Stomach (tissue), 8 donors: ENCODE measurements at regions not wholly inside any gene's neighbourhood (a gene's known extent, or its start where the extent isn't known, plus 50 kb on each side); places are given as distances from the start of the nearest gene placed in this dataset.
A peak's percentile ranks its signal among the peaks of the same experiment; 100 is the strongest.

Experiments used
- DNase-seq, 2 donors: peaks; one replicate each; pipeline versions ENCODE4 v3.0.0 to v3.0.0-alpha.2; 2013 to 2019
- H3K27ac ChIP-seq, 5 donors: fragments of 200-600 bp in 4 of 5; sonication (generic) in 4 of 5; one replicate each; pipeline ENCODE4 v1.5.1; 2013 to 2019; ENCODE audit warnings: mild to moderate bottlenecking in 1 of 5, moderate library complexity in 1 of 5
- H3K27me3 ChIP-seq, 3 donors: fragments of 200-600 bp; sonication (generic); one replicate each; pipeline ENCODE4 v1.5.1; 2017 to 2019; ENCODE audit warnings: mixed run types in 1 of 3
- H3K36me3 ChIP-seq, 4 donors: fragments of 200-600 bp; sonication (generic); 1 replicate in 3 of 4; 2 replicates in 1 of 4; pipeline ENCODE4 v1.5.1; 2016 to 2019
- H3K4me1 ChIP-seq, 4 donors: fragments of 200-600 bp; sonication (generic); one replicate each; pipeline ENCODE4 v1.5.1; 2016 to 2019
- H3K4me3 ChIP-seq, 4 donors: fragments of 200-600 bp; sonication (generic) in 3 of 4; one replicate each; pipeline ENCODE4 v1.5.1; 2016 to 2019; ENCODE audit warnings: mild to moderate bottlenecking in 1 of 4
- H3K9me3 ChIP-seq, 4 donors: fragments of 200-600 bp; sonication (generic); one replicate each; pipeline ENCODE4 v1.5.1; 2016 to 2019
- CTCF ChIP-seq, 7 experiments: fragments of 450-650 bp in 4 of 7; fragments of 200-600 bp in 3 of 7; sonication (generic) in 3 of 7; IDR thresholded peaks; one replicate each; pipeline ENCODE4 v1.5.1; 2016 to 2019; ENCODE audit warnings: antibody characterized with exemption in 7 of 7, control low read depth in 2 of 7, mild to moderate bottlenecking in 1 of 7
- EP300 ChIP-seq: sonication (generic); formaldehyde crosslinking; IDR thresholded peaks from one replicate; pipeline ENCODE4 v1.6.1; 2017; ENCODE audit warnings: antibody characterized with exemption
- POLR2A ChIP-seq, 4 donors: fragments of 450-650 bp; IDR thresholded peaks; one replicate each; pipeline ENCODE4 v1.6.1; 2016; ENCODE audit warnings: antibody characterized with exemption in 4 of 4, control low read depth in 2 of 4, mild to moderate bottlenecking in 1 of 4, moderate library complexity in 1 of 4
- POLR2AphosphoS5 ChIP-seq, 3 donors: sonication (generic); formaldehyde crosslinking; IDR thresholded peaks; one replicate each; pipeline ENCODE4 v1.6.1; 2016; ENCODE audit warnings: antibody characterized with exemption in 3 of 3
- WGBS, 5 donors: extraction: QIAGEN DNeasy Blood & Tissue Kit in 3 of 5; methylation state at CpG; one replicate each; pipeline versions ENCODE4 v1.1.5 to v1.1.7; 2013 to 2018; 5-methylcytosine and 5-hydroxymethylcytosine counted together
- intact Hi-C: fragments of 100-400 bp; cut with DNase I; formaldehyde crosslinking; loops from one replicate; pipeline ENCODE4 v1.15.1; 2023; ENCODE audit warnings: low total_unique reads
- donor health status: healthy with polysubstance abuse.
- donor health status: Bipolar disorder and iron deficiency.
- donor health status: healthy.

- no peak overlapping the region for H3K4me3 ChIP-seq
- no peak for DNase-seq
- peaks cover 0 to 3% (median 0%) of the 10 kb centered on the region in 3 donors for H3K27me3 ChIP-seq
- H3K4me1 ChIP-seq: no peaks in the 10 kb centered on the region
- H3K36me3 ChIP-seq: no peaks in the 10 kb centered on the region
- H3K9me3 ChIP-seq: no peaks in the 10 kb centered on the region
- H3K27ac ChIP-seq: no peak overlapping the region
- intact Hi-C loops: no loop called here
- TF ChIP-seq POLR2A (IDR thresholded peaks at IDR 0.05) (no peak), POLR2AphosphoS5 (IDR thresholded peaks at IDR 0.05) (no peak), EP300 (no peak), CTCF (IDR thresholded peaks at IDR 0.05) (no peak)
- WGBS, 5 donors: 71 to 83% (median 75%) methylated on average over 6 of the region's 6 CpGs
Observed at GRCh38 chr15:93965304-93965908, 266.0 kb upstream of the MCTP2 start.

GRCh38 chr15:93954985-93955571, 276.3 kb upstream of the MCTP2 start:
- no peak overlapping the region for H3K4me3 ChIP-seq
- TF ChIP-seq CTCF (IDR thresholded peaks at IDR 0.05) (no peak), EP300 (no peak), POLR2A (IDR thresholded peaks at IDR 0.05) (no peak), POLR2AphosphoS5 (IDR thresholded peaks at IDR 0.05) (no peak)
- peaks cover 0 to 4% (median 0%) of the 10 kb centered on the region in 3 donors for H3K27me3 ChIP-seq
- no peaks in the 10 kb centered on the region for H3K36me3 ChIP-seq
- H3K9me3 ChIP-seq: no peaks in the 10 kb centered on the region
- 16 to 45% (median 28%) methylated on average over 8 of the region's 8 CpGs for WGBS, 5 donors
- intact Hi-C loops: no loop called here
- no peak overlapping the region for H3K27ac ChIP-seq
- H3K4me1 ChIP-seq: no peaks in the 10 kb centered on the region
- DNase-seq: no peak

- H3K27ac ChIP-seq: no peak overlapping the region
- H3K9me3 ChIP-seq: no peaks in the 10 kb centered on the region
- no peaks in the 10 kb centered on the region for H3K36me3 ChIP-seq
- no peaks in the 10 kb centered on the region for H3K4me1 ChIP-seq
- WGBS, 5 donors: 51 to 63% (median 61%) methylated on average over 8 of the region's 8 CpGs
- no peaks in the 10 kb centered on the region for H3K27me3 ChIP-seq
- TF ChIP-seq EP300: no peak
- H3K4me3 ChIP-seq: no peak overlapping the region
- intact Hi-C loops: no loop called here
- DNase-seq: peak in 1 of 2 donors; percentile 9
Observed at GRCh38 chr15:93948726-93949125, 282.6 kb upstream of the MCTP2 start.

- 14 to 33% (median 28%) methylated on average over 4 of the region's 4 CpGs for WGBS, 5 donors
- peak in 1 of 2 donors; percentile 20 for DNase-seq
- H3K4me3 ChIP-seq: no peak overlapping the region
- intact Hi-C loops: no loop called here
- no peaks in the 10 kb centered on the region for H3K36me3 ChIP-seq
- TF ChIP-seq CTCF (IDR thresholded peaks at IDR 0.05) (no peak), POLR2AphosphoS5 (IDR thresholded peaks at IDR 0.05) (no peak), EP300 (no peak), POLR2A (IDR thresholded peaks at IDR 0.05) (no peak)
- no peaks in the 10 kb centered on the region for H3K9me3 ChIP-seq
- H3K27me3 ChIP-seq: no peaks in the 10 kb centered on the region
- no peak overlapping the region for H3K27ac ChIP-seq
- peaks cover 0 to 11% (median 3%) of the 10 kb centered on the region in 4 donors for H3K4me1 ChIP-seq
Observed at GRCh38 chr15:93943586-93943985, 287.8 kb upstream of the MCTP2 start.

- no peaks in the 10 kb centered on the region for H3K27me3 ChIP-seq
- H3K4me3 ChIP-seq: no peak overlapping the region
- peak in 1 of 2 donors; percentile 10 for DNase-seq
- no peaks in the 10 kb centered on the region for H3K36me3 ChIP-seq
- TF ChIP-seq POLR2A (IDR thresholded peaks at IDR 0.05): no peak
- TF ChIP-seq POLR2AphosphoS5 (IDR thresholded peaks at IDR 0.05): no peak
- TF ChIP-seq CTCF (IDR thresholded peaks at IDR 0.05): no peak
- TF ChIP-seq EP300: no peak
- H3K9me3 ChIP-seq: no peaks in the 10 kb centered on the region
- intact Hi-C loops: no loop called here
- 22 to 34% (median 26%) methylated on average over 2 of the region's 2 CpGs for WGBS, 5 donors
- H3K27ac ChIP-seq: no peak overlapping the region
- H3K4me1 ChIP-seq: peaks cover 0 to 11% (median 3%) of the 10 kb centered on the region in 4 donors
Observed at GRCh38 chr15:93942269-93942694, 289.1 kb upstream of the MCTP2 start.
